MV-4-11 (cell line): ENCODE measurements at regions not wholly inside any gene's neighbourhood (a gene's known extent, or its start where the extent isn't known, plus 50 kb on each side); places are given as distances from the start of the nearest gene placed in this dataset.

Experiments used
- DNase-seq: peaks from one replicate; lab custom pipeline; 2025; lab: John Stamatoyannopoulos, UW

- DNase-seq = no peak
Measured at GRCh38 chr18:78772360-78773302, 207.0 kb upstream of the SALL3 start.

GRCh38 chr18:78773303-78773755 lies 206.3 kb upstream of the SALL3 start:
- DNase-seq = no peak

- no peak for DNase-seq
Measured at GRCh38 chr18:78773819-78774218, 205.8 kb upstream of the SALL3 start.

GRCh38 chr18:78774741-78775141 lies 204.9 kb upstream of the SALL3 start:
- no peak for DNase-seq

- DNase-seq = no peak
Measured at GRCh38 chr18:78776151-78776550, 203.5 kb upstream of the SALL3 start.

- no peak for DNase-seq
Measured at GRCh38 chr18:78776706-78777285, 202.8 kb upstream of the SALL3 start.

- no peak for DNase-seq
Measured at GRCh38 chr18:78777992-78778391, 201.6 kb upstream of the SALL3 start.

- no peak for DNase-seq
Measured at GRCh38 chr18:78778651-78779050, 201.0 kb upstream of the SALL3 start.

GRCh38 chr18:78779996-78780718 lies 199.5 kb upstream of the SALL3 start:
- no peak for DNase-seq

GRCh38 chr18:78780719-78781600 lies 198.7 kb upstream of the SALL3 start:
- DNase-seq = no peak

GRCh38 chr18:78781601-78781960 lies 198.0 kb upstream of the SALL3 start:
- no peak for DNase-seq

- DNase-seq = no peak
Measured at GRCh38 chr18:78782951-78783563, 196.6 kb upstream of the SALL3 start.

GRCh38 chr18:78783564-78783960 lies 196.1 kb upstream of the SALL3 start:
- no peak for DNase-seq

GRCh38 chr18:78784861-78785260 lies 194.8 kb upstream of the SALL3 start:
- DNase-seq = no peak

- DNase-seq = no peak
Measured at GRCh38 chr18:78785706-78786105, 193.9 kb upstream of the SALL3 start.

GRCh38 chr18:78786776-78787175 lies 192.8 kb upstream of the SALL3 start:
- no peak for DNase-seq

GRCh38 chr18:78787751-78788150 lies 191.9 kb upstream of the SALL3 start:
- no peak for DNase-seq

GRCh38 chr18:78788161-78788560 lies 191.5 kb upstream of the SALL3 start:
- DNase-seq = no peak

- DNase-seq = no peak
Measured at GRCh38 chr18:78789850-78790249, 189.8 kb upstream of the SALL3 start.

- DNase-seq = no peak
Measured at GRCh38 chr18:78790511-78790910, 189.1 kb upstream of the SALL3 start.

GRCh38 chr18:78790960-78791359 lies 188.7 kb upstream of the SALL3 start:
- DNase-seq = no peak
